Bronchial epithelial cell (primary cell): ENCODE measurements at regions not wholly inside any gene's neighbourhood (a gene's known extent, or its start where the extent isn't known, plus 50 kb on each side); places are given as distances from the start of the nearest gene placed in this dataset.
"Not testable (repeated sequence)": the region's sequence is repeated elsewhere in the genome, so short reads cannot be mapped to it uniquely, and the experiment has no call there.

Source experiments
- DNase-seq: peaks from one replicate; pipeline ENCODE4 v3.0.0-alpha.2; 2010; ENCODE audit warnings: low read depth
- FAIRE-seq: peaks from 2 replicates; lab custom pipeline; 2011; peaks lifted over from hg19 to GRCh38; lab: Jason Lieb, UNC
- H3K27me3 ChIP-seq: 2 replicates; pipeline ENCODE4 v1.5.1; 2011; ENCODE audit warnings: low read length; ENCODE audit not compliant: control insufficient read depth, insufficient read depth
- H3K36me3 ChIP-seq: 2 replicates; pipeline ENCODE4 v1.5.1; 2011; ENCODE audit warnings: low read length; ENCODE audit not compliant: control insufficient read depth, insufficient read depth
- H3K4me3 ChIP-seq: 2 replicates; pipeline ENCODE4 v1.5.1; 2011; ENCODE audit warnings: mild to moderate bottlenecking, low read depth, low read length, control low read depth
- CTCF ChIP-seq: IDR thresholded peaks from 2 replicates; pipeline ENCODE4 v1.5.1; 2011; ENCODE audit warnings: mild to moderate bottlenecking, moderate library complexity, low read length, control low read depth, inconsistent platforms; ENCODE audit not compliant: insufficient read depth, severe bottlenecking

GRCh38 chr21:13937236-13937635, 273.5 kb downstream of the LIPI start:
- Histone ChIP-seq H3K27me3 (no peaks in the 10 kb centered on the region), H3K36me3 (no peaks in the 10 kb centered on the region), H3K4me3 (peak overlapping the region; percentile 8)
- FAIRE-seq (no peak), DNase-seq (no peak)
- TF ChIP-seq CTCF: no peak

GRCh38 chr21:13936033-13936937, 274.5 kb downstream of the LIPI start:
- FAIRE-seq: not testable (repeated sequence)

GRCh38 chr21:13935396-13936032, 275.2 kb downstream of the LIPI start:
- not testable (repeated sequence) for FAIRE-seq

More at GRCh38 chr21:13936033-13936937, 274.5 kb downstream of the LIPI start:
- not testable (repeated sequence) for H3K36me3 ChIP-seq, H3K4me3 ChIP-seq, H3K27me3 ChIP-seq, DNase-seq

GRCh38 chr21:13934887-13935342, 275.8 kb downstream of the LIPI start:
- not testable (repeated sequence) for H3K27me3 ChIP-seq, FAIRE-seq, H3K4me3 ChIP-seq, H3K36me3 ChIP-seq, DNase-seq

More at GRCh38 chr21:13935396-13936032, 275.2 kb downstream of the LIPI start:
- DNase-seq, H3K4me3 ChIP-seq, H3K27me3 ChIP-seq, H3K36me3 ChIP-seq: not testable (repeated sequence)

- FAIRE-seq, H3K4me3 ChIP-seq, H3K27me3 ChIP-seq, H3K36me3 ChIP-seq: not testable (repeated sequence)
- peak; percentile 38 for DNase-seq
Measured at GRCh38 chr21:13923175-13923574, 287.6 kb downstream of the LIPI start.

GRCh38 chr21:13921455-13921854, 289.3 kb downstream of the LIPI start:
- not testable (repeated sequence) for H3K27me3 ChIP-seq, DNase-seq, H3K36me3 ChIP-seq, FAIRE-seq, H3K4me3 ChIP-seq

- not testable (repeated sequence) for FAIRE-seq, H3K36me3 ChIP-seq, DNase-seq, H3K4me3 ChIP-seq, H3K27me3 ChIP-seq
Measured at GRCh38 chr21:13907385-13907784, 297.8 kb downstream of the POTED start.

GRCh38 chr21:13896596-13897247, 287.1 kb downstream of the POTED start:
- DNase-seq, FAIRE-seq, H3K27me3 ChIP-seq, H3K4me3 ChIP-seq, H3K36me3 ChIP-seq: not testable (repeated sequence)

- not testable (repeated sequence) for H3K27me3 ChIP-seq, H3K36me3 ChIP-seq, H3K4me3 ChIP-seq, FAIRE-seq, DNase-seq
Measured at GRCh38 chr21:13893617-13894016, 284.0 kb downstream of the POTED start.

GRCh38 chr21:13893025-13893424, 283.4 kb downstream of the POTED start:
- not testable (repeated sequence) for H3K36me3 ChIP-seq, H3K4me3 ChIP-seq, DNase-seq, H3K27me3 ChIP-seq, FAIRE-seq

- H3K4me3 ChIP-seq, H3K27me3 ChIP-seq, FAIRE-seq, H3K36me3 ChIP-seq, DNase-seq: not testable (repeated sequence)
Measured at GRCh38 chr21:13892146-13892751, 282.7 kb downstream of the POTED start.

GRCh38 chr21:13889176-13889575, 279.6 kb downstream of the POTED start:
- H3K4me3 ChIP-seq, FAIRE-seq, H3K36me3 ChIP-seq, DNase-seq, H3K27me3 ChIP-seq: not testable (repeated sequence)
